ENCODE measurements at regions not wholly inside any gene's neighbourhood (a gene's known extent, or its start where the extent isn't known, plus 50 kb on each side); places are given as distances from the start of the nearest gene placed in this dataset.

GRCh38 chr2:154554046-154554445 is 144.4 kb upstream of the KCNJ3 start:
- ATAC-seq (no peak), DNase-seq (ENCODE audit: low spot score) (no peak)
- no peaks in the 10 kb centered on the region for H3K4me1 Mint-ChIP-seq
- no peaks in the 10 kb centered on the region for H3K9me3 Mint-ChIP-seq
- Histone ChIP-seq H3K4me1 (ENCODE audit: insufficient read depth) (no peaks in the 10 kb centered on the region), H3K27me3 (ENCODE audit: insufficient read depth) (no peaks in the 10 kb centered on the region), H3K79me2 (replicated peaks; ENCODE audit: insufficient read depth) (no peaks in the 10 kb centered on the region), H3K36me3 (ENCODE audit: insufficient read depth) (no peaks in the 10 kb centered on the region), H3K27ac (ENCODE audit: low read depth) (no peak overlapping the region), H3K9me2 (ENCODE audit: insufficient read depth) (no peaks in the 10 kb centered on the region), H3F3A (replicated peaks; ENCODE audit: low read depth) (no peaks in the 10 kb centered on the region), H4K20me1 (replicated peaks; ENCODE audit: insufficient read depth) (no peaks in the 10 kb centered on the region), H3K4me2 (no peak overlapping the region), H3K4me3 (no peak overlapping the region), H2AFZ (no peak overlapping the region)
- no peak overlapping the region for H3K27ac Mint-ChIP-seq
- H3K4me3 Mint-ChIP-seq, result no peak overlapping the region
- no peaks in the 10 kb centered on the region for H3K36me3 Mint-ChIP-seq (ENCODE audit: low read depth)
- H3K27me3 Mint-ChIP-seq (ENCODE audit: insufficient read depth, low read depth, poor library complexity), result peaks cover 3% of the 10 kb centered on the region
- TF ChIP-seq NANOG (IDR thresholded peaks at IDR 0.05; ENCODE audit: borderline replicate concordance) (no peak), POLR2AphosphoS5 (IDR thresholded peaks at IDR 0.05; ENCODE audit: low read depth) (no peak), ZNF462 (CRISPR knock-in tag; IDR thresholded peaks at IDR 0.05) (no peak), JUNB (IDR thresholded peaks at IDR 0.05; ENCODE audit: unreplicated experiment) (no peak), ZNF114 (CRISPR knock-in tag; IDR thresholded peaks at IDR 0.05) (no peak), ETS1 (IDR thresholded peaks at IDR 0.05) (no peak), EZH2phosphoT487 (IDR thresholded peaks at IDR 0.05; ENCODE audit: unreplicated experiment) (no peak), ZNF331 (CRISPR knock-in tag; IDR thresholded peaks at IDR 0.05; ENCODE audit: low read depth) (no peak), REST (IDR thresholded peaks at IDR 0.05; ENCODE audit: unreplicated experiment) (no peak), EZH2 (IDR thresholded peaks at IDR 0.05; ENCODE audit: low read depth, unreplicated experiment) (no peak), CTCF (conservative IDR thresholded peaks at IDR 0.05; ENCODE audit: low read depth in 2 of 2) (no peak), STAT1 (IDR thresholded peaks at IDR 0.05; ENCODE audit: unreplicated experiment) (no peak), CREB1 (CRISPR knock-in tag; IDR thresholded peaks at IDR 0.05; ENCODE audit: low read depth) (no peak)
